ENCODE measurements at regions not wholly inside any gene's neighbourhood (a gene's known extent, or its start where the extent isn't known, plus 50 kb on each side); places are given as distances from the start of the nearest gene placed in this dataset.

- TF ChIP-seq POLR2AphosphoS5 (IDR thresholded peaks at IDR 0.05; ENCODE audit: low read depth, low read length) (no peak), POLR2A (IDR thresholded peaks at IDR 0.05; ENCODE audit: low read depth, low read length) (no peak), TAF1 (IDR thresholded peaks at IDR 0.05; ENCODE audit: low read depth, low read length) (no peak), SPI1 (IDR thresholded peaks at IDR 0.05; ENCODE audit: low read depth, low read length) (peak; percentile 46; the same call in 1 of the 2 replicates)
These were observed 374.1 kb downstream of the BCKDHB start for GRCh38 chr6:80480421-80481157.

Measured in GM12891 (cell line).